Brain pericyte (primary cell): ENCODE measurements at regions not wholly inside any gene's neighbourhood (a gene's known extent, or its start where the extent isn't known, plus 50 kb on each side); places are given as distances from the start of the nearest gene placed in this dataset.

Experiments used
- DNase-seq: peaks from one replicate; pipeline ENCODE4 v3.0.0-alpha.2; 2012; ENCODE audit warnings: low read depth, low spot score

GRCh38 chr4:138572007-138572406 is 329.9 kb upstream of the SLC7A11 start:
- no peak for DNase-seq

DNA sequence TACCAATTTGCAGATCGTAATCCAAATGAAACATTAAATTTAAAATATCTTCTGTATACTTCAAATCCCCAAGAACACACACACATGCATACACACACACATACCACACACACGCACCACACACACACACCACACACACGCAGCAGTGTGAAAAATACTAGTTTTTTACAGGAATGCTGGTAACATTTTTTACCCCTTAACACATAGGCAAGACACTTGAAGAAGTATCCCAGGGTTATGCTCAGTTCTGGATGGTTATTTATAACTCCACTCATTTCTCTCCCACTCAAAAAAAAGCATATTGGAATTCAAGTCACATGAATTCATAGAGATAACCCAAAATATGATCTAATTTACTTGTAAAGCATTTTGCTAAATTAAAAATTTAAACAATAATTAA is 325.5 kb upstream of the SLC7A11 start:
- DNase-seq, result no peak

- DNase-seq, result no peak
Observed at GRCh38 chr4:138565576-138565975, 323.4 kb upstream of the SLC7A11 start.

GRCh38 chr4:138562544-138562991 is 320.4 kb upstream of the SLC7A11 start:
- DNase-seq, result no peak

DNA sequence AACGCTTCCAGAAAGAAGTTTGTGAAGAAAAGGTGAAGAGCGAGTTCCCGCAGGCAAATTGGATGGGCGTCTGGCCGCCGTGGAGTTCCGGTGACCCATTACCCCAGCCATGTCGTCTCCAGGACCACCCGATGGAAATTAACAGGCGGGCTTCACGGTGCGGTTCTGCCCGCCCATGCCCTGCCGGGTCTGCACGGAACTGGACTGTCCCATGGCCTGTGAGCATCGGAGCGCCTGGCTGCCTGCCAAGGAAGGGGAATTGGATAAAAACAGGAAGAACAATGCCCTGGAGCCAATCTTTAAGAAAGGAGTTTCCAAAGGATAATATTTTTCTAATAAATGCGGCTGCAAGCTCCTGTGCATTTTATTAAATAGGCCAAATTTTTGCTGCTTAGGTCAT is 319.8 kb upstream of the SLC7A11 start:
- DNase-seq, result no peak

- DNase-seq, result no peak
Observed at GRCh38 chr4:138561276-138561880, 319.2 kb upstream of the SLC7A11 start.

- DNase-seq, result no peak
Observed at GRCh38 chr4:138560448-138560847, 318.3 kb upstream of the SLC7A11 start.

DNA sequence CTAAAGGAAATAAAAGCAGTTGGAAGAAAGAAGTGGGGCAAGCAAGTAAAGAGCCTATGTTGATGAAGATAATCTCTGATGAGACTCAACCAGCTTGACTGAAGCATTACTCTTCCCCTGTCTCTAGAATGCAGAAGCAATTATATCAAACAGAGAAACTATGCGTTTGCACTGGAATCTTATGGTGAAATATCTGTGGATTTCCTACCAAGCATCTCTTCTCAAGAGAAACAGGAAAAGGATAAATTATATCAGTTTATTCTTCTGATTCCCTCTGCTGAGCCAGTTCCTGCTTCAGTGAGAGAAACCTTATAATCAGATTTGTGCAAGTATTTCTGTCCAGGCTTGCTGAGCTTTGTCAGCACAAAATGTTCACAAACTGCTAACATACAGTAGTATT is 316.7 kb upstream of the SLC7A11 start:
- no peak for DNase-seq

GRCh38 chr4:138555584-138555983 is 313.4 kb upstream of the SLC7A11 start:
- no peak for DNase-seq

DNA sequence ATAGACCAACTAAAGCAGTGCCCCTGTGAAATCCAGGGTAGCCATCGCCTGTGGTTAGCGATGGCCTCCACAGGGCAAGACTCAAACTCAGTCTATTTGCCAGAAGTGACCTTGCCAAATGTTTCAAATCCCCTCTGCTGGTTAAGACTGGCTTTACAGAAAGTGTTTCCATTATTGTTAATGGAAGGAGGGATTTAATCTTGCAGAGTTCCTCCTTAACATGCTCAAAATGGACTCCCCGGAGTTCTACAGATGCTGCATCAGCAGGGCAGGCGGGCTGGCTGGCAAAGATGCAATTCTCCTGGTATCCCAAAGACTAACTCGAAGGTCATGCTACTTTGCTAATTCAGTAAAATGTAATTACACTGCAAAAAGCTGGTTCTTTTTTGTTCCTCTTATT is 313.0 kb upstream of the SLC7A11 start:
- DNase-seq, result no peak

- DNase-seq, result no peak
Observed at GRCh38 chr4:138553001-138553845, 311.1 kb upstream of the SLC7A11 start.

GRCh38 chr4:138542191-138542776 is 300.1 kb upstream of the SLC7A11 start:
- DNase-seq, result no peak

DNA sequence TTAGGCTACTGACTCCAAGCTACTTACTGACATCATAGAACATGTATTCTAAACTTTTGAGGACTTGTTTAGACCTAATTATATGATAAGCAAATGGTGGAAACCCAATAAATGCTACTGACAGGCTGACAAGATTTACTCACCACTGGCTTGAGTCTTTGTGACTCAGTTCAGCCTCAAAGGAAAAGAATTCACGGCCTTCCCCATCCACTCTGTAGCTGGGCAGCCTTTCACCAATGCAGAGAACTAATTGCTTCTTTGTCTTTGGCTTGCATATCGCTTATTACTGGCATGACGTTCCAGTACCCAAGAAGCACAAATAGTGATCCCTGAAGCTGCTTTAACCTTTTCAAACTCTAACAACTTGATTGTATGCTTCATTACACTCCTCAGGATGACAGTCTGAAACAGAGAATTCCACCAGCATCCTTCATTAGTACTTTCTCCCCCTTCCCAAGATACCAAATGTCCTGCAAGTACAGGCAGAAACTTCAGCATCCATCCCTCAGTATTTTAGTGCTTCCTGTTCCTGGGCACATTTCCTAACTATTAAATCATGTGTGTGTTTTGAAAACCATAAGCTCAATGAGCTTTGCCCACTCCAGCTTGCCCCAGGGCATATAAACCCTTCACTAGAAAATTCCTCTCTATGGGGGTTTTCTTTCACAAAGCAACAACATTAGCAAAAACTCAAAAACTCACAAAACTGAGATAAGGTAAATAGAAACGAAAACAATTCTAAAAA is 298.1 kb upstream of the SLC7A11 start:
- DNase-seq, result no peak

DNA sequence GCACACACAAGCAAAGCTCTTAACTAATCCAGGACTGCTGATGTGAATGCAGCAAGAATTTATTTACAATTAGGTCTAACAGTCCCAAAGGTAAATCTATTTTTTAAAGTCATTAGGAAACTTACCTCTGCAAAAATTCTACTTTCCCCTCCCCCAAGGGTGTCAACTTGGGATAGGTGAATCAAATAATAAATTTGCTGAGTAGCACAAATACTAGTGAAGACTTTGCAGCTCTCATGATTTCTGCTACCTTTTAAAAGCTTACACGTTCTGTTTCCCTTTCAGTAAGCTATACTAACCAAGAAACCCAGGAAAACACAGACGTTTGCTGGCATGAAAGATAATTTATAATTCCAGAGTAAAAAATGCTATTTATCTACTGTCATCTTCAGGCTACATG is 296.6 kb upstream of the SLC7A11 start:
- DNase-seq, result no peak

DNA sequence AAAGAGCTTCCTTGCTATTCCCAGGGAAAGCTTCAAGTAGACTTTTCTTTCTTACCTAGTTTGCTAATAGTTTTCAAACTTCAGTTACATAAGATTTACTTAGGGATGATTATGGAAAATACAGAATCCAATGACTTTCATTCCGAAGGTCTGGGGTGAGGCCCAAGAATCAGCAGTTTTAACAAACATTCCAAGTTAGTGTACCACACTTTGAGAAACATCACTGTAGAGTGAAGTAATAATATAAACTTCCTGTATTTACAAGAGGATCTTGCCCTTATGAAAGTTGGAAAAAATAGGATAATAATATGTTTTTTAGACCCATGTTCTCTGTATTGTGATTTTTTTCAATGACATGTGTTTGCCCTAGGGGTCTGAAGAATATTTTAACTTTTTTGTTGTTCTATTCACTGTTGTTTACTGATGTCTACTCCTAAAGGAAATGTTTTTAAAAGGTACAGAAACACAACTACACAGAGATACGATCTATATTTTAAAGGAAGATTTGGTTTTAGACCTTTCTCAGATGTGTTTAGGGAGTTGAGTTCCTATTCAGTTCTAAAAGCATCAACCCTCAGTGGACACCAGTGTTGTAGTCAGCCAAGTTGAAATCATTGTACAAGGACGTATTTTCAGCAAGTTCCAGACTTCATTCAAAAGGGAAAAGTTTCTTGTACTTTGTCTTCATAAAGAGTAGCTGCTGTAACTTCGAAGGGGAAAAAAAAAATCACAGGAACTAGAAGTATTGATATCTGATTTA is 295.8 kb upstream of the SLC7A11 start:
- no peak for DNase-seq

GRCh38 chr4:138535316-138535715 is 293.2 kb upstream of the SLC7A11 start:
- DNase-seq, result no peak

DNA sequence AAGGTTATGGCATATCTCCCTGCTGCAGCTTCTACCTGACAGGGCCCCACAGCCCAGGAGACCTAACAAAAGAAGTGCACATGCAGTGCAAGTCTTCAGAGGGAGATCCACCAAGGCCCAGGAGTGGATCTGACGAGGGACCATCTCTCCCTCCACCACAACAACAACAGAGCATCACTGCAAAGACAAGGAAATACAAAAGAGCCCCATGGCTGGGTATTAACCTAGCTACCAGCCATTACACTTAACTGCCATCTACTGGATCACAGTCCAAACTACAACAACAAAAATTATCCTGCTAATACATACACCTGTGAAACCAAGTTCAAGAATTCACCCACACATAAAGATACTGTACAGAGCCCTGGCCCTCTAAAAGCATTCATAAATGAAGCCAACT is 280.2 kb upstream of the SLC7A11 start:
- DNase-seq, result no peak

DNA sequence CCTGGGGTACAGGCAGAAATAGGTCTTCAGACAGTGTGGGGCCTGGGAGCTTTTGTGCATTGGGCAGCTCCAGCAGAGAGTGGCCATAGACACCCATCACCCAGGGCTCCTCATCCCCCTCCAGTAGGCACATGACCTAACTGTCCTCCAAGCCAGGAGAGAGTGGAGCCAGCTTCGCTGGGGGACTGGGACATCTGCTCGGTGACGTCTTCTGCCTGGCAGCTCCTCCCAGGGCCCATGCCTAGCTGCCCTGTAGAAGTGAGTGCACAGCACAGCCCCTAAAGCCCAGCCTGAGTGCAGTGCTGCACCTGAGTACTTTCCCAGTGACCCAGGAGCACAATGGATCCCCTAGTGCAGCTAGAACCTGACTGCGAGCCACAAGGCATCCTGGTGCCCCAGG is 279.7 kb upstream of the SLC7A11 start:
- DNase-seq, result no peak

DNA sequence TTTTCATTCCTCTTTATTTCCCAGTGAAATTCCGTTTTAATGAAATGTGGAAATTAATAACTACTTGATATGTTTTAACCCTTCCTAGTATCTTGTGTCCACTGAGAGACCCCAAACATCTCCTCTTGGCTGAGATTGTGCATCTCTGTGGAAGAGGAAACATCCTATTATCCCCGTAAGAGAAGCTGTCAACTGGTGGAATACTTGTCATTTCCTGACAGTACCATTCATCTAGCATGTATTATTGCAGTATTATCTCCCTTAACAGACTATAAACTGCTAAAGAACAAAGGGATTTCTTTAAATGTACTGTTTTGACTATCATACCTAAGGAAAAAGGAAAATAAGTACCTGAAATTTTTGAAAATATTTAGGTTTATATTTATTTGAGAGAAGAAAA is 277.3 kb upstream of the SLC7A11 start:
- no peak for DNase-seq

DNA sequence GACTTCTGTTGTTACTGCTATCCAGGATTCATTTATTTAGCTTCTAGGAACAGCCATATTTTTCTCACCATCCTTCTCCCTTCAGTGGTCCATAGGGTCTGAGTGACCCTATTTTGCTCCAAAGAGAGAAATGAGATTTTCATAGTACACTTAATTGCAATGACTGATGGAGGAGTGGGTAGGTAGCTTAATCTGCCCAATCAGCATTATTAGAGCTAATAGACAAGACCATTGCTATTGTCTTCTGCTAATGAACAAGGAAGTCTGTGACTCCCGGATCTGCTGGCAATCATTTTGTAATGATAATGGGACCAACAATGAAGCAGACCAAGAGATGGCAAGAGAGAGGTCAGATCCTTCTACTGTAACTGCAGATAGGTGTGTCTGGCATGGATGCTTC is 271.4 kb upstream of the SLC7A11 start:
- DNase-seq, result no peak

- DNase-seq, result no peak
Observed at GRCh38 chr4:138512756-138513155, 270.6 kb upstream of the SLC7A11 start.
